Stromal cell of bone marrow (primary cell): ENCODE measurements at regions not wholly inside any gene's neighbourhood (a gene's known extent, or its start where the extent isn't known, plus 50 kb on each side); places are given as distances from the start of the nearest gene placed in this dataset.
A peak's percentile ranks its signal among the peaks of the same experiment; 100 is the strongest.
"Not testable (repeated sequence)": the region's sequence is repeated elsewhere in the genome, so short reads cannot be mapped to it uniquely, and the experiment has no call there.

ENCODE experiments used
- DNase-seq: peaks from one replicate; pipeline ENCODE4 v3.0.0-alpha.2; 2012; ENCODE audit warnings: low read depth

GRCh38 chr10:124180947-124181549 is 87.7 kb upstream of the CHST15 start:
- DNase-seq = peak; percentile 65

- DNase-seq = no peak
Measured at GRCh38 chr10:124180044-124180745, 86.8 kb upstream of the CHST15 start.

GRCh38 chr10:124179308-124180043 is 86.1 kb upstream of the CHST15 start:
- DNase-seq = no peak

- DNase-seq = no peak
Measured at GRCh38 chr10:124177180-124177518, 83.8 kb upstream of the CHST15 start.

DNA sequence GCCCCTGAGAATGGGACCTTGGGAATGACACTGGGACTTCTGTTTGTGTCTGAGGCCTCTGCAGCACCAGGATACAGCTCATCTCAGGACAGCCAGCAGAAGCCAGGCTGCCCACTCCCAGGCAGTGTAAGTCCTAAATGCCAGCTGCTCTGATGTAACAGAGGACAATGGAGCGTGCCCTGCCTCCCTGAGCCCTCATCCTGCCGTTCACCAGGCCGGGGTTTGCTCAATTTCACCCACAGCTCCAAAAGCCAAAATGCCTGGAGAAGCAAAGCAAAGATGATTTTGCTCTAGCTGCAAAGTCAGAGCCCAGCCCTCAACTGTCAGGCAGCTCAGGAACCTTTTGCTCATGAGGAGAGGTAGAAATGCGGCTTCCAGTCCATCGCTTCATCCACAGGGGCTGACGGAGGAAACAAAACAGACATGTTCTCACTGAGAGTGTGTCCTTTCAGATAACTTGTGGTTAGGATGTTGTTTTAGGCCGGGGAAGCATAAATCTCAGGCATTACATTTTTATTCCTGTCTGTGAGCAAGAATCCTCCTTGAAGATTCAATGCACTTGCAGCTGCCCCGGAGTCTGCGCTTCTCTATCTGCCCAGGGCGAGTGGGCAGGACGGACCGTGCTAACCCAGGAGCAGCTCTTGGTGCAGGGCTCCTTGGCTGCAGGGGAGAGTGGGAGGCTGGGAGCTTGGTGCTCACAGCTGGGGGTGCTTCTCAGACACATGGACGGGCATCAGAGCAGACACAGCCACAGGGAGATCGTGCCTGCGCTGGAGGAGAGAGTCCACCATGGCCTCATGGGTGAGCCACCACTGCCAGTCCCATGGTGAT is 83.2 kb upstream of the CHST15 start:
- no peak for DNase-seq

DNA sequence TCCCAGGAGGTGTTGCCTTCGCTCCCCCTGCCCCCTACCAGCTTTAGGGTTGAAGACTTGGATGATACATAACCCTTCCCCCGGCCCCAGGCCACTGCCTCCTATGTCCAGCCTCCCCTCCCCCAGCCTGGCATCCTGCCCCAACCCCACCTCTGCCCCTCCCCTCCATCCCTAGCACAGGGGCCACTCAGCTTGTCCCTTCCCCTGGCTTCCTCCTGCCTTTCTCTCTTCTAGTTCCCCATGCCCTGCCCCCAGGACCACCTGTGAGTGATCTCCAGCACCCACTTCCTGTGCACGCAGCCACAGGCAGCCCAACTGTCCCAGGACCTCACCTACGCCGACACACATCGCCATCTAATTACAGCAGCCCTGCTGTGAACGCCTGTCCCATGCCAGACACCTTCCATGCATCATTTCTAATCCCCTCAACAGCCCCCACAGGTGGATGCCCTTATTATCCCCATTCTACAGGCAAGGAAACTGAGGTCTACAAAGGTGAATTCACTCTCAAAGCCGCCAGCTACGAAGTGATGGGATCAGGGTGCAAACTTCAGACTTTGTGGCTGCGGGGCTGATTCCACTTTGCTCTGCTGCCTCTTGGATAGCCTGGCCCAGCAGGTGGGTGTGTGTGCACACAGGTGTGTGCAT is 82.4 kb upstream of the CHST15 start:
- no peak for DNase-seq

GRCh38 chr10:124174673-124175645 is 81.6 kb upstream of the CHST15 start:
- no peak for DNase-seq

- DNase-seq = no peak
Measured at GRCh38 chr10:124174071-124174566, 80.7 kb upstream of the CHST15 start.

DNA sequence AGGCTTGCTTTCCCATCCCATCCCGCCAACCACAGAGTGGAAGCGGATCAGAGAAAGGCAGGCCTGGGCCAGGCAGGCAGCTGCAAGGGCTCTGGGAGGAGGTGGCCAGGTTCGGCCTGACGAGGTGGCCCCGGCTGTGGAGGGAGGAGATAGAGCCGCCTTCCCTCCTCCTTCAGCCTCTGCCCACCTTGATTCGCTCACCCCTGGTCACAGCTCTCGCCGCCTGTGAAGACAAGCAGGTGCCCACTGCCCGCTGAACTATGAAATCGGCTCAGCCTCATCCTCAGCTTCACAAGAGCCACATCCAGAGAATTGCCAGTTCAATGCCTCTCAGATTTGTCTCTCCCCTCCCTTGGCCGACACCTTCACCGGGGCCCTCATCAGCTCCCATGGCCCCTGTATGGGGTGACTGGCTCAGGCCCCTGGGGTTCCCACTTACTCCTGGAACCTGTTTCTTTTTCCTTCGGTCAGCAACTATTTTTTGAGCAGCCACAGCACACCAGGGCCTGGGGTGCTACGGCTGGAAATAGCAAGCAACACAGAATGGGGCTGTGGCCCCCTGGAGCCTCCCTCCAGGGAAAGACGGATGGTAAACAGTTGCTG is 80.0 kb upstream of the CHST15 start:
- DNase-seq = no peak

DNA sequence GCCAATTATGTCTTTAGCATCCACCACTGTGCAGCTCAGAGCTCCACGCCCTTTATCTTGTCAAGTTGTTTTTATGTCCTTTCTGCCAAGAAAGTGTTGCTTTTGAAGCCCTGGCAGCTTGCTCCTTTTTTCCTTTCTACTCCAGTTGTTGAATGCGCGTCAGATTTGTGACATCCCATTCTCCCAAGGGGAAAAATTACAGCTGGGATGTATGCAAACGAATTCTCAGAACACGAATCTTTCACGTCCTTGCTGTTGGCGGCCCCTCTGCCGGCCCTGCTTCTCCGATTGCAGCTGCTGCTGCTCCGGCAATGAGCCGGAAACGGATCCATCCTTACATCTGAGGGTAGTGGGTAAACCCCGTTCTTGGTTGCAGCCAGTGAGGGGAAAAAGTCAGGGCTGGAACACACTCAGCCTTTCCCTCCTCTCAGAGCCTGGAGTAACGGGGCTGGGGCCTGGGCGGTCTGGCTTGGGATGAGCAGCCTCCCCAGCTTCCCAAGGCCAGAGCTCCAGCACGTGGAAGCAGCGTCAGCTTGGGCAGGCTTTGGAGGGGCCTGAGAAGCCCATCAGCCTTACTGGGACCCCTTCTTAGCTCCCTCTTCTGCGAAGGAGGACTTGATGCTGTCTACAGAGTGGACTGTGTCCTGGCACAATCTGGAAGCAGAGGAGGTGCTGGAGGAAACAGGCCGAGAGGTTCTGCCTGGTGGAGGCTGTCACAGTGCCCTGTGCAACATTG is 79.0 kb upstream of the CHST15 start:
- no peak for DNase-seq

DNA sequence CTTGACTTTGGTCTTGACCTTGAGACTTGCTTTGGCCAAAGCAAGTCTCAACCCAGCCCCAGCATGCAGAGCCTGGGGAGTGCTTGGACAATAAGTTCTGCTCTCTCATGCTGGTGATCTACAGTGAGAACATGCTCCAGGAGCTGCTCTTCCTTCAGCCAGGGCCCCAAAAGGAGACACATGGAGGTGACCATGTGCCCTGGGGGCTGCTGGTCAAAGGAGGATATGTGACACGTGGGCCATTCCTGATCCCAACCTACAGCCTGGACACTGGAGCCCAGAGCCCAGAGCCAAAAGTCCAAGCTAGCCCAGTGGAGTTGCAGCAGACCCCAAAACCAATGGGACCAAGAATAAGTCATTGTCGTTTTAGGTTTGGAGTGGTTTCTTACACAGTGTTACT is 78.2 kb upstream of the CHST15 start:
- DNase-seq = no peak

DNA sequence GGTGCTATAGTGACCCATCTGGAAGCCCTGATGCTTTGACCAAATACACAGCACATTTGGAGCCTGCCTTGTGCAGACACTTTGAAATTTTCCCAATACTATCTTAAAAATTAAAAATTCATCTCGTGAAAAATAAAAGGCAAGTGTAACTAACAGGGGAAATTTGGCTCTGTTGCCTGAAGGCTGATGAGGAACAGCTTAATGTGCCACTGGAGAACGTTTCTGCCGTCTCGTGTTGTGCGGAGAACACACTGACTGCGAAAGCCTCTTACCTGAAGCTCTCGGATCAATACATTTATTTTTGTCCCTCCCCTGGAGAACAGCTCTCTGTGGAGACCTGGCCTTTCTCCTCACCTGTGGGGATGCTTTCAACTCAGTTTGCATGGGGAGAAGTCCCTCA is 77.2 kb upstream of the CHST15 start:
- no peak for DNase-seq

DNA sequence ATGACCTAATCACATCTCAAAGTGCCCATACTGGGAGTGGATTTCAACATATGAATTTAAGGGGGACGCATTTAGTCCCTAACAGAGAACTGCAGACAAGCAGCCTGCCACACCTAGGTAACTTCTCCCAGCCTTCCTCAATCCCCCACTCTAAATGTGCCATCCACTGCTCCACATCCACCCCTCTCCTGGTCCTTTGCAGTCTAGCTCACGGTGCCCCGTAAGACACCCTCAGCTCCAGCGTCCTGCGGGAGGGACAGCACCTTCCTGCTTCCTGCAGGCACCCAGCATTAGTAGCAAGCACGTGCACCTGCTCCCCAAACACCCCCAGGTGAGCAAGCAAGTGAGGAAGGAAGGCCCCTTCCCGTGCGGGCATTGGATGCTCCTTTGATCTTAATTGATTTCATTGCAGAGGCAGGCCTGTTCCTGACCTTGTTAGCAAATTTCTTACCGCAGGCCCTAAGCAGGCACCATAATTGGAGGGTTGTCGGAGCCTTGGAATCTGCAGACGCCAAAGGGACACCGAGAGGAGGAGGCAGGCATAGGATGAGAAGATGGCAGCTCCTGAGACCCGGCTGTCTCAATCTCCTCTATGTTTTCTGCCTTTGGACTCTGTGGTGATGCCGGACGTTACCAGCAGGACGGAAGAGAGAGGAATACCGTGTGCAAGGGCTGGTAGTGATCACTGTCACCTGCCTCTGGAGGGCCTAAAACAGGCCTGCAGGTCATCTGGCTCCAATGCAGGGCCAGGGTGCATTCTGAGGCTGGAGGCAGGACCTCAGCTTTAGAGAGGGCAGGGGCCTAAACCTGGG is 75.8 kb upstream of the CHST15 start:
- DNase-seq = no peak

DNA sequence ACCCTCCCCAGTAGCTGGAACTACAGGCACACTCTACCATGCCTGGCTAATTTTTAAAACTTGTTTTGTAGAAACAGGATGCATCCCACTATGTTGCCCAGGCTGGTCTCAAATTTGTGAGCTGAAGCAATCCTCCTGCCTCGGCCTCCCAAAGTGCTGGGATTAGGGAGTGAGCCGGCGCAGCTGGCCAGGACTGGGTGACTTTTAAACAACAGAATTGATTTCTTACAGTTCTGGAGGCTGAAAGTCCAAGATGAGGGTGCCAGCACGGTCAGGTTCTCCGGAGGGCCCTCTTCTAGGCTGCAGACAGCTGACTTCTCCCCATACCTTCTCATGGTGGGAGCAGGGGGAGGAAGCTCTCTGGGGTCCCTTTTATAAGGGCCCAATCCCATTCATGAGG is 75.2 kb upstream of the CHST15 start:
- DNase-seq = no peak

DNA sequence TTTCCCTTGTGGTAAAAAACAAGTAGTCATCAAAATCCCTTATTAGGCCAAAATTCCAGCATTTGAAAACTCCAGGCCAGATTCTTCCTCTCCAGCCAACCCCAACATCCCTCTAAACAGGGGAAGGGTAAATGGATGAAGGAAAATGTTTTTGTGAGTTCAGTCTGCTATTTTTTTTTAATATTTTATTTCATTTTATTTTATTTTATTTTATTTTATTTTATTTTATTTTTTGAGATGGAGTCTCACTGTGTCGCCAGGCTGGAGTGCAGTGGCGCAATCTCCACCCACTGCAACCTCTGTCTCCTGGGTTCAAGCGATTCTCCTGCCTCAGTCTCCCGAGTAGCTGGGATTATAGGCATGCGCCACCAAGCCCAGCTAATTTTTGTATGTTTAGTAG is 74.5 kb upstream of the CHST15 start:
- DNase-seq = not testable (repeated sequence)

DNA sequence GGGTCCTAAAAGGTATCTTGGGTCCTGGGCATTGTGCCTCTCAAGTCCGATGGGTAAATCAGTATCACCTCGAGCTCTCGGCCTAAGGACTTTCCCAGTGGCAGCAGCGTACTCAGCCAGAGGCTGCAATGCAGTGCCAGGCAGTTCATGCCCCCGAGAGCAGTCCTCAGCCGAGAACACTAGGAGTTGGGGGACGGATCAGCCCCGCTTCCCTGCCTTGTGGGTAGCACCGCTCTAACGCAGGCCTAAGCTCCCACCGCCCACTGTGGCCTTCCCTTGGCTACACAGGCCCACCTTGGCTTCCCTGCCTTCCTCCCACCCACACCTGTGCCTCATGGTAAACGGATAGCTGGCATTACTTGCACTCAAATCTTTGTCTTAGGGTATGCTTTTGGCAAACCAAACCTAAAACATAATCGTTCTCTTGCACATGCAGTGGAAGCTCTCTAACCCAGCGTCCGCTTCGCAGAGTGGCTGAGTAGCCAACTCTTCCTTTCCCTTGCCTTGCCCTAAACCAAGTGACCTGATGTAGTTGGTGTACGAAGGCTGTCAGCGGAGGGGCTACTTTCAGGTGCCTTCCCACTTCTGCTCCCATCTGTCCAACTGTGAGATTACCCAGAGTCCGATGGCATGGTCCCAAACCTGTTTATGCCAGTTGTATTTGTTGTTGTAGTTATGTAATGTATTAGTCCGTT is 73.2 kb upstream of the CHST15 start:
- DNase-seq = no peak

- DNase-seq = no peak
Measured at GRCh38 chr10:124165827-124166226, 72.4 kb upstream of the CHST15 start.

DNA sequence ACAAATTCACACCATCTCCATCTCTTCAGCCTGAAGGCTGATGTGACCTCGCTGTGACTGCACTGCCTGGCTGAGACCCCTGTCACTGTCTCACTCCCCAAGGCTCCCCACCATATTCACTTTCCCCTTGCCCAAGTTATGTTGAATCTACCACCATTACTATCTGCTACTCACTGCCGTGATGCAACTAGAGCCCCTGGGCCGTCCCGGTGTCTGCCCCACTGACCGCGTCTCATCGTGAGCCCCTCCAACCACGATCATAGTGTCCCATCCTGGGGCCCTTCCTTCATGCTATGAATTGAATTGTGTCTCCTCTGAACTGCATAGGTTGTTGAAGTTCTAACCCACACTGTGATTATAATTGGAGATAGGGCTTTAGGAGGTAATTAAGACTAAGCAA is 71.9 kb upstream of the CHST15 start:
- DNase-seq = no peak
